B cell (primary cell): ENCODE measurements at regions not wholly inside any gene's neighbourhood (a gene's known extent, or its start where the extent isn't known, plus 50 kb on each side); places are given as distances from the start of the nearest gene placed in this dataset.

ENCODE experiments used
- ATAC-seq: fragments of 200-7000 bp; cut with Tn5 transposase; one replicate; pipeline ENCODE4 v1.10.0; 2021; ENCODE audit warnings: low read depth, mild to moderate bottlenecking, moderate number of reproducible peaks, moderate library complexity
- CTCF ChIA-PET: fragments of 350-600 bp; sonication (Branson Sonifier 250); formaldehyde crosslinking; loops from one replicate; lab custom pipeline; 2021; ENCODE audit warnings: antibody characterized with exemption, inconsistent platforms; lab: Charles Lee
- POLR2A ChIA-PET: fragments of 350-600 bp; sonication (Branson Sonifier 250); formaldehyde crosslinking; loops from one replicate; lab custom pipeline; 2021; ENCODE audit warnings: antibody characterized with exemption; lab: Charles Lee
- DNase-seq: peaks from one replicate; pipeline ENCODE4 v3.0.0; 2013
- H2AFZ ChIP-seq: 2 replicates; pipeline ENCODE4 v1.6.1; 2012; ENCODE audit warnings: mild to moderate bottlenecking, low read depth, low read length; ENCODE audit not compliant: insufficient read depth, poor library complexity, severe bottlenecking
- H3K27ac ChIP-seq, 2 donors: 1 replicate in 1 of 2; 2 replicates in 1 of 2; pipeline ENCODE4 v1.5.1; 2012 to 2013; ENCODE audit warnings: low read length in 2 of 2, mild to moderate bottlenecking in 2 of 2, moderate library complexity in 1 of 2
- H3K27me3 ChIP-seq, 4 experiments: fragments of 200-600 bp in 1 of 4; sonication (generic) in 1 of 4; replicated peaks in 1 of 4; 1 replicate in 2 of 4; 2 replicates in 2 of 4; pipeline versions ENCODE4 v1.6.1 to v1.7.0; 2013 to 2016; ENCODE audit warnings: low read length in 3 of 4, mild to moderate bottlenecking in 2 of 4, mixed read lengths in 1 of 4, moderate library complexity in 1 of 4; ENCODE audit not compliant: insufficient read depth in 4 of 4, control insufficient read depth in 3 of 4; ENCODE audit errors: control extremely low read depth in 1 of 4
- H3K36me3 ChIP-seq, 2 experiments: replicated peaks in 1 of 2; 1 replicate in 1 of 2; 2 replicates in 1 of 2; pipeline versions ENCODE4 v1.6.1 to v1.7.1; 2013; ENCODE audit warnings: low read length in 1 of 2; ENCODE audit not compliant: insufficient read depth in 2 of 2, control insufficient read depth in 1 of 2; ENCODE audit errors: control extremely low read depth in 1 of 2, extremely low read depth in 1 of 2
- H3K4me1 ChIP-seq, 2 donors: fragments of 200-600 bp in 1 of 2; sonication (generic) in 1 of 2; 1 replicate in 1 of 2; 2 replicates in 1 of 2; pipeline versions ENCODE4 v1.5.1 to v1.6.1; 2013 to 2017; ENCODE audit warnings: low read length in 2 of 2; ENCODE audit not compliant: control insufficient read depth in 2 of 2, insufficient read depth in 2 of 2
- H3K4me2 ChIP-seq: replicated peaks from 2 replicates; pipeline ENCODE3; 2012; ENCODE audit warnings: mild to moderate bottlenecking, low read depth, low read length; ENCODE audit not compliant: poor library complexity, severe bottlenecking
- H3K4me3 ChIP-seq, 5 experiments: fragments of 200-600 bp in 1 of 5; sonication (generic) in 1 of 5; 1 replicate in 3 of 5; 2 replicates in 2 of 5; pipeline versions ENCODE4 v1.5.1 to v1.7.0; 2011 to 2016; ENCODE audit warnings: low read length in 4 of 5, mild to moderate bottlenecking in 4 of 5, low read depth in 2 of 5, control low read depth in 1 of 5, moderate library complexity in 1 of 5; ENCODE audit not compliant: insufficient read depth in 1 of 5; ENCODE audit errors: control extremely low read depth in 1 of 5, extremely low read depth in 1 of 5
- H3K79me2 ChIP-seq: fragments of 200-600 bp; sonication (generic); one replicate; pipeline ENCODE4 v1.6.0; 2016; ENCODE audit warnings: low read length; ENCODE audit not compliant: control insufficient read depth, insufficient read depth
- H3K9ac ChIP-seq: fragments of 200-600 bp; sonication (generic); 2 replicates; pipeline ENCODE4 v1.6.1; 2017; ENCODE audit warnings: mild to moderate bottlenecking, low read length, moderate library complexity
- H3K9me3 ChIP-seq, 3 donors: one replicate each; pipeline versions ENCODE4 v1.6.1 to v1.7.1; 2013; ENCODE audit warnings: low read length in 2 of 3; ENCODE audit not compliant: control insufficient read depth in 2 of 3, insufficient read depth in 1 of 3; ENCODE audit errors: control extremely low read depth in 1 of 3
- H4K20me1 ChIP-seq: 2 replicates; pipeline ENCODE4 v1.6.0; 2012; ENCODE audit warnings: mild to moderate bottlenecking, low read length; ENCODE audit not compliant: insufficient read depth, control insufficient read depth, poor library complexity, severe bottlenecking
- H3K27ac Mint-ChIP-seq: one replicate; pipeline ENCODE4 v1.8.0; 2021; ENCODE audit warnings: mixed read lengths
- H3K27me3 Mint-ChIP-seq: one replicate; pipeline ENCODE4 v1.8.0; 2021; ENCODE audit warnings: mixed read lengths
- H3K4me1 Mint-ChIP-seq: one replicate; pipeline ENCODE4 v1.8.0; 2021; ENCODE audit warnings: mixed read lengths
- H3K4me3 Mint-ChIP-seq: one replicate; pipeline ENCODE4 v1.8.0; 2021; ENCODE audit warnings: mixed read lengths
- H3K9me3 Mint-ChIP-seq: one replicate; pipeline ENCODE4 v1.8.0; 2022; ENCODE audit warnings: mixed read lengths; ENCODE audit not compliant: insufficient read depth
- CTCF ChIP-seq: fragments of 200-600 bp; IDR thresholded peaks from one replicate; pipeline ENCODE4 v1.8.0; 2022; ENCODE audit warnings: antibody characterized with exemption, mild to moderate bottlenecking
- EZH2 ChIP-seq: IDR thresholded peaks from 2 replicates; pipeline ENCODE4 v1.6.1; 2012; ENCODE audit warnings: borderline replicate concordance, low read depth, mild to moderate bottlenecking, moderate library complexity, low read length; ENCODE audit not compliant: insufficient read depth, poor library complexity, severe bottlenecking
- WGBS: methylation state at CpG from one replicate; pipeline ENCODE4 v1.1.5; 2013; ENCODE audit warnings: missing lambda C conversion rate; ENCODE audit not compliant: insufficient coverage; 5-methylcytosine and 5-hydroxymethylcytosine counted together
- intact Hi-C: fragments of 100-400 bp; cut with micrococcal nuclease; formaldehyde crosslinking; loops from one replicate; pipeline ENCODE4 v1.10.0; 2022

- Mint-ChIP-seq H3K4me1 (no peaks in the 10 kb centered on the region), H3K27ac (no peak overlapping the region), H3K4me3 (no peak overlapping the region), H3K27me3 (no peaks in the 10 kb centered on the region), H3K9me3 (no peaks in the 10 kb centered on the region)
- H3K27me3 ChIP-seq, result no peaks in the 10 kb centered on the region
- H3K4me2 ChIP-seq, result no peak overlapping the region
- H4K20me1 ChIP-seq, result no peaks in the 10 kb centered on the region
- H3K9ac ChIP-seq, result no peak overlapping the region
- no peak for ATAC-seq
- H3K27ac ChIP-seq, result no peak overlapping the region
- no peak for DNase-seq
- H3K4me3 ChIP-seq, result no peak overlapping the region
- no peaks in the 10 kb centered on the region for H3K9me3 ChIP-seq
- no peak for TF ChIP-seq CTCF
- TF ChIP-seq EZH2, result no peak
- H3K4me1 ChIP-seq, result no peaks in the 10 kb centered on the region
- H3K36me3 ChIP-seq, result no peaks in the 10 kb centered on the region
- H3K79me2 ChIP-seq, result no peaks in the 10 kb centered on the region
- CTCF ChIA-PET, result no interaction called here
- intact Hi-C loops, result no loop called here
- no peak overlapping the region for H2AFZ ChIP-seq
- POLR2A ChIA-PET, result no interaction called here
Measured at GRCh38 chr12:88646824-88647223, 66.6 kb upstream of the KITLG start.

- H3K9ac ChIP-seq, result no peak overlapping the region
- H3K4me3 ChIP-seq, result no peak overlapping the region
- H3K27ac ChIP-seq, result no peak overlapping the region
- no peaks in the 10 kb centered on the region for H3K27me3 ChIP-seq
- no peaks in the 10 kb centered on the region for H3K4me1 ChIP-seq
- no CpG with 5 or more reads among the region's 1 CpG for WGBS
- ATAC-seq, result no peak
- ChIA-PET POLR2A (no interaction called here), CTCF (no interaction called here)
- no peaks in the 10 kb centered on the region for H3K79me2 ChIP-seq
- intact Hi-C loops, result no loop called here
- Mint-ChIP-seq H3K4me1 (no peaks in the 10 kb centered on the region), H3K4me3 (no peak overlapping the region), H3K9me3 (no peaks in the 10 kb centered on the region), H3K27me3 (no peaks in the 10 kb centered on the region), H3K27ac (no peak overlapping the region)
- no peak overlapping the region for H2AFZ ChIP-seq
- TF ChIP-seq EZH2 (no peak), CTCF (no peak)
- no peak for DNase-seq
- H4K20me1 ChIP-seq, result no peaks in the 10 kb centered on the region
- H3K36me3 ChIP-seq, result no peaks in the 10 kb centered on the region
- H3K9me3 ChIP-seq, result no peaks in the 10 kb centered on the region
- H3K4me2 ChIP-seq, result no peak overlapping the region
Measured at GRCh38 chr12:88645816-88646215, 65.5 kb upstream of the KITLG start.
